ENCODE measurements at regions not wholly inside any gene's neighbourhood (a gene's known extent, or its start where the extent isn't known, plus 50 kb on each side); places are given as distances from the start of the nearest gene placed in this dataset.

- Histone ChIP-seq H3K27ac (ENCODE audit: low read depth) (no peak overlapping the region), H3K36me3 (ENCODE audit: insufficient read depth) (no peaks in the 10 kb centered on the region), H4K20me1 (replicated peaks; ENCODE audit: insufficient read depth) (no peaks in the 10 kb centered on the region; the same call in 1 of the 2 replicates), H3F3A (replicated peaks; ENCODE audit: low read depth) (no peaks in the 10 kb centered on the region), H2AFZ (no peak overlapping the region), H3K27me3 (ENCODE audit: insufficient read depth) (peaks cover 51% of the 10 kb centered on the region), H3K4me3 (no peak overlapping the region), H3K9me2 (ENCODE audit: insufficient read depth) (no peaks in the 10 kb centered on the region), H3K4me1 (ENCODE audit: insufficient read depth) (peaks cover 2% of the 10 kb centered on the region; the same call in 1 of the 2 replicates), H3K79me2 (replicated peaks; ENCODE audit: insufficient read depth) (no peaks in the 10 kb centered on the region), H3K4me2 (no peak overlapping the region)
- Mint-ChIP-seq H3K4me3 (no peak overlapping the region), H3K27me3 (ENCODE audit: insufficient read depth, low read depth, poor library complexity) (peaks cover 49% of the 10 kb centered on the region), H3K9me3 (peaks cover 12% of the 10 kb centered on the region; the same call in 2 of the 3 replicates), H3K27ac (no peak overlapping the region), H3K36me3 (ENCODE audit: low read depth) (no peaks in the 10 kb centered on the region), H3K4me1 (peaks cover 4% of the 10 kb centered on the region)
- ATAC-seq, result peak; percentile 46; the same call in 2 of the 3 replicates
- TF ChIP-seq STAT1 (IDR thresholded peaks at IDR 0.05; ENCODE audit: unreplicated experiment) (no peak), EZH2 (IDR thresholded peaks at IDR 0.05; ENCODE audit: low read depth, unreplicated experiment) (no peak), ZNF114 (CRISPR knock-in tag; IDR thresholded peaks at IDR 0.05) (no peak), REST (IDR thresholded peaks at IDR 0.05; ENCODE audit: unreplicated experiment) (no peak), JUNB (IDR thresholded peaks at IDR 0.05; ENCODE audit: unreplicated experiment) (no peak), EZH2phosphoT487 (IDR thresholded peaks at IDR 0.05; ENCODE audit: unreplicated experiment) (no peak), POLR2AphosphoS5 (IDR thresholded peaks at IDR 0.05; ENCODE audit: low read depth) (no peak), ZNF331 (CRISPR knock-in tag; IDR thresholded peaks at IDR 0.05; ENCODE audit: low read depth) (no peak), CREB1 (CRISPR knock-in tag; IDR thresholded peaks at IDR 0.05; ENCODE audit: low read depth) (no peak), ETS1 (IDR thresholded peaks at IDR 0.05) (no peak), ZNF462 (CRISPR knock-in tag; IDR thresholded peaks at IDR 0.05) (no peak), NANOG (IDR thresholded peaks at IDR 0.05; ENCODE audit: borderline replicate concordance) (no peak), CTCF (conservative IDR thresholded peaks at IDR 0.05; ENCODE audit: low read depth in 2 of 2) (no peak)
- DNase-seq (ENCODE audit: low spot score), result no peak
Observed at GRCh38 chr1:20411196-20411980, 74.6 kb downstream of the CAMK2N1 start.
